OCI-LY7 (cell line): ENCODE measurements at regions not wholly inside any gene's neighbourhood (a gene's known extent, or its start where the extent isn't known, plus 50 kb on each side); places are given as distances from the start of the nearest gene placed in this dataset.

Source experiments
- BruUV-seq: library from RNA; stranded (reverse); fragments of 400-500 nt; replicated peaks from 2 replicates; lab custom pipeline; 2021; lab: Mats Ljungman, UMichigan
- CTCF ChIA-PET: fragments of 300-600 bp; sonication (Branson Sonifier 250); formaldehyde crosslinking; loops from one replicate; lab custom pipeline; 2022; ENCODE audit warnings: antibody characterized with exemption; ENCODE audit not compliant: unreplicated experiment; lab: Charles Lee
- POLR2A ChIA-PET: fragments of 300-600 bp; sonication (Branson Sonifier 250); formaldehyde crosslinking; loops from one replicate; lab custom pipeline; 2022; ENCODE audit warnings: antibody characterized with exemption; lab: Charles Lee
- DNase-seq: peaks from one replicate; pipeline ENCODE4 v3.0.0-alpha.2; 2015; ENCODE audit warnings: low spot score
- H2AFZ ChIP-seq: fragments of 200-600 bp; sonication (generic), shearing (Covaris generic); 2 replicates; pipeline ENCODE4 v1.6.1; 2014; ENCODE audit warnings: mild to moderate bottlenecking, antibody characterized with exemption, low read length, moderate library complexity
- H3K27ac ChIP-seq: fragments of 200-600 bp; sonication (generic); 2 replicates; pipeline ENCODE4 v1.5.1; 2014; ENCODE audit warnings: mixed run types, low read depth, mild to moderate bottlenecking, moderate library complexity, low read length, inconsistent platforms; ENCODE audit not compliant: poor library complexity, severe bottlenecking
- H3K36me3 ChIP-seq: fragments of 200-600 bp; sonication (generic); 2 replicates; pipeline ENCODE4 v1.6.1; 2014; ENCODE audit warnings: mild to moderate bottlenecking, antibody characterized with exemption, low read length, moderate library complexity, mixed read lengths; ENCODE audit not compliant: insufficient read depth
- H3K4me1 ChIP-seq: fragments of 200-600 bp; sonication (generic); 2 replicates; pipeline ENCODE4 v1.5.1; 2014; ENCODE audit warnings: mild to moderate bottlenecking, low read length; ENCODE audit not compliant: insufficient read depth, poor library complexity, severe bottlenecking
- H3K4me2 ChIP-seq: fragments of 200-600 bp; sonication (generic); 2 replicates; pipeline ENCODE4 v1.6.1; 2014; ENCODE audit warnings: mild to moderate bottlenecking, low read length
- H3K4me3 ChIP-seq: fragments of 200-600 bp; sonication (generic); 2 replicates; pipeline ENCODE4 v1.5.1; 2014; ENCODE audit warnings: mild to moderate bottlenecking, low read depth, low read length; ENCODE audit not compliant: poor library complexity, severe bottlenecking
- H3K79me2 ChIP-seq: fragments of 200-600 bp; sonication (generic); 2 replicates; pipeline ENCODE4 v1.6.1; 2016; ENCODE audit warnings: low read depth, mild to moderate bottlenecking, low read length, moderate library complexity, mixed read lengths; ENCODE audit not compliant: insufficient read depth
- H3K9me2 ChIP-seq: fragments of 200-600 bp; sonication (generic); 2 replicates; pipeline ENCODE4 v1.6.1; 2016; ENCODE audit warnings: mild to moderate bottlenecking, low read length, mixed read lengths; ENCODE audit not compliant: insufficient read depth
- H3K9me3 ChIP-seq: fragments of 200-600 bp; sonication (generic); 2 replicates; pipeline ENCODE4 v1.6.1; 2014; ENCODE audit warnings: mild to moderate bottlenecking, mixed run types, low read length, mixed read lengths
- H4K20me1 ChIP-seq: fragments of 200-600 bp; sonication (generic); 2 replicates; pipeline ENCODE4 v1.6.1; 2014; ENCODE audit warnings: mild to moderate bottlenecking, antibody characterized with exemption, low read length, moderate library complexity, mixed read lengths; ENCODE audit not compliant: insufficient read depth
- CTCF ChIP-seq: fragments of 200-600 bp; sonication (generic); conservative IDR thresholded peaks from 2 replicates; pipeline ENCODE4 v1.5.1; 2014; ENCODE audit warnings: mild to moderate bottlenecking, antibody characterized with exemption, low read length, moderate library complexity, mixed read lengths
- EZH2phosphoT487 ChIP-seq: fragments of 200-600 bp; sonication (generic); IDR thresholded peaks from 2 replicates; pipeline ENCODE4 v1.6.1; 2018; ENCODE audit warnings: low read depth, borderline replicate concordance, mild to moderate bottlenecking, mixed run types, antibody characterized with exemption, low read length, moderate library complexity, mixed read lengths
- intact Hi-C: fragments of 100-400 bp; cut with micrococcal nuclease; formaldehyde crosslinking; loops from one replicate; pipeline ENCODE4 v1.10.0; 2022; ENCODE audit not compliant: unreplicated experiment

DNA sequence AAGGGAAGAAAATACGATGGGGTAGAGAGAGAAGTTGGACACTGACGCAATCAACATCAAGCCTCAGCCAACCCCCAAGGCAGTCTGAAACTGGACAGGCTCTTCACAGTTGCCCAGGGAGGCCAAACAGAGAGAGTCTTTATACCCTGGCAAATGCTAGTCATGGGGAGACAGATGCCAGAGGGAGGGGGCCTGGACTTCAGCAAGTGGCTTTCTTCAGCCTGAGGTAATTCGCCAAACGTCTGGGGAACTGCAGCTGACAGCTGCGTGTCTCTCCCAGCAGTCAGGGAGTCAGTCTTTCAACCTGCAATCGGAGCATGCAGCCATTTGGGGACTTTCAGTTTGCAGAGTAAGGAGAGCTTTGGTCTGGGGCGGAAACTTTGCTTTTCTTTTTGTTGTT lies 521.6 kb downstream of the TRIML1 start:
- Histone ChIP-seq H3K79me2 (no peaks in the 10 kb centered on the region), H3K4me2 (no peak overlapping the region), H3K36me3 (no peaks in the 10 kb centered on the region), H3K4me1 (no peaks in the 10 kb centered on the region), H2AFZ (no peak overlapping the region), H4K20me1 (no peaks in the 10 kb centered on the region), H3K9me3 (no peaks in the 10 kb centered on the region), H3K9me2 (no peaks in the 10 kb centered on the region), H3K4me3 (no peak overlapping the region), H3K27ac (no peak overlapping the region)
- BruUV-seq = no TSS peak
- POLR2A ChIA-PET = no interaction called here
- CTCF ChIA-PET = no interaction called here
- intact Hi-C loops = no loop called here
- TF ChIP-seq EZH2phosphoT487 (no peak), CTCF (no peak)
- DNase-seq = no peak

DNA sequence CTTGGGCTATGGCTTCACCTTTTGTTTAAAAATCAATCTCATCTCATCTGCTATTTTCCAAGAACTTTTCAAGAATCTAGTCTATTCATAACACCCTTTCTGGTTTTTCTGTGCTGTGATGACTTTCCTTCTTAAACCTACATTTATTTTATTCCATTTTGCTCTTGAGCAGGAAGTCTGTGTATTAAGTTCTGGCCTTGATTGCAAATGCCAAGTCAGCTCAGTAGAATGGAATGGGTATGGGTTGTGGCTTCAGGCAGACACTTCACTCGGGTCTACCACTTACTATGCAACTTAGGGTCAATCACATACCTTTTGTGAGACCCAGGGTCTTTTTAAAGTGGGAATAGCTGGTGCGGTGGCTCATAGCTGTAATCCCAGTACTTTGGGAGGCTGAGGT lies 522.3 kb downstream of the TRIML1 start:
- intact Hi-C loops = no loop called here
- no peak overlapping the region for H2AFZ ChIP-seq
- TF ChIP-seq CTCF (no peak), EZH2phosphoT487 (no peak)
- no peaks in the 10 kb centered on the region for H3K4me1 ChIP-seq
- no peaks in the 10 kb centered on the region for H3K79me2 ChIP-seq
- POLR2A ChIA-PET = no interaction called here
- no peak overlapping the region for H3K4me2 ChIP-seq
- CTCF ChIA-PET = no interaction called here
- no peaks in the 10 kb centered on the region for H3K36me3 ChIP-seq
- H3K4me3 ChIP-seq = no peak overlapping the region
- H3K9me2 ChIP-seq = no peaks in the 10 kb centered on the region
- BruUV-seq = no TSS peak
- H3K27ac ChIP-seq = no peak overlapping the region
- no peak for DNase-seq
- no peaks in the 10 kb centered on the region for H4K20me1 ChIP-seq
- H3K9me3 ChIP-seq = no peaks in the 10 kb centered on the region

DNA sequence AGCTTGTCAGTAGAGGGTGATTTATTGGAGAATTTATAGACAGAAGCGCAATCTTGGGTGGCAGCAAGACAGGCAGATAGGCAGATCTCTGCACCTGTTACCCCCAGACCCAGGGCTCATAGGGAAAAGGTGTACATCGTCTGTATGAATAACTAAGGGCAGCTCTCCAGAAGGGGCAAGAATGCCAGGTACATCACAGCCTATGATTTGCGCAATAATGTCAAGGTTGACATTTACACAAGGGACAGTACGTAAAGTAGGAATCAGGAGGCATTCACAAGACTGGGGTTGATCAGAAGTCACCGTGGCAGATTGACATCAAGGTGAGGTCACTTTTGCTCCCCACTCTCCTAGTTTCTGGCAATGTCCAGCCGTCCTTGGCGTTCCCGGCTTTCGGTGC lies 524.1 kb downstream of the TRIML1 start:
- Histone ChIP-seq H3K36me3 (no peaks in the 10 kb centered on the region), H4K20me1 (no peaks in the 10 kb centered on the region), H2AFZ (no peak overlapping the region), H3K4me3 (no peak overlapping the region), H3K27ac (no peak overlapping the region), H3K79me2 (no peaks in the 10 kb centered on the region), H3K4me1 (no peaks in the 10 kb centered on the region), H3K4me2 (no peak overlapping the region), H3K9me3 (no peaks in the 10 kb centered on the region), H3K9me2 (no peaks in the 10 kb centered on the region)
- DNase-seq = no peak
- ChIA-PET CTCF (no interaction called here), POLR2A (no interaction called here)
- no TSS peak for BruUV-seq
- TF ChIP-seq EZH2phosphoT487 = no peak
- no peak for TF ChIP-seq CTCF
- intact Hi-C loops = no loop called here
